HG02981 (cell line): ENCODE measurements at regions not wholly inside any gene's neighbourhood (a gene's known extent, or its start where the extent isn't known, plus 50 kb on each side); places are given as distances from the start of the nearest gene placed in this dataset.

Source experiments
- ATAC-seq: cut with Tn5 transposase; IDR thresholded peaks from one replicate; pipeline ENCODE4 v1.9.1; 2021; ENCODE audit warnings: mild to moderate bottlenecking, moderate library complexity; ENCODE audit not compliant: unreplicated experiment

- ATAC-seq: no peak
These were observed 317.4 kb downstream of the C11orf87 start for GRCh38 chr11:109739379-109739778.

- no peak for ATAC-seq
These were observed 324.1 kb downstream of the C11orf87 start for GRCh38 chr11:109745996-109746625.

- ATAC-seq: no peak
These were observed 325.8 kb downstream of the C11orf87 start for GRCh38 chr11:109747839-109748238.

GRCh38 chr11:109749476-109749875 lies 327.5 kb downstream of the C11orf87 start:
- ATAC-seq: no peak

GRCh38 chr11:109750964-109751363 lies 329.0 kb downstream of the C11orf87 start:
- ATAC-seq: no peak

GRCh38 chr11:109752212-109752825 lies 330.3 kb downstream of the C11orf87 start:
- ATAC-seq: no peak

GRCh38 chr11:109756521-109756920 lies 334.5 kb downstream of the C11orf87 start:
- no peak for ATAC-seq

- ATAC-seq: no peak
These were observed 335.0 kb downstream of the C11orf87 start for GRCh38 chr11:109756951-109757350.

- no peak for ATAC-seq
These were observed 330.6 kb upstream of the ZC3H12C start for GRCh38 chr11:109762546-109762945.

- ATAC-seq: no peak
These were observed 327.4 kb upstream of the ZC3H12C start for GRCh38 chr11:109765709-109766311.

GRCh38 chr11:109769858-109770257 lies 323.3 kb upstream of the ZC3H12C start:
- ATAC-seq: no peak

GRCh38 chr11:109770323-109770722 lies 322.9 kb upstream of the ZC3H12C start:
- no peak for ATAC-seq

GRCh38 chr11:109772892-109773291 lies 320.3 kb upstream of the ZC3H12C start:
- ATAC-seq: no peak

GRCh38 chr11:109775686-109776085 lies 317.5 kb upstream of the ZC3H12C start:
- no peak for ATAC-seq

- ATAC-seq: no peak
These were observed 310.2 kb upstream of the ZC3H12C start for GRCh38 chr11:109783014-109783413.

- ATAC-seq: peak; percentile 80
These were observed 309.4 kb upstream of the ZC3H12C start for GRCh38 chr11:109783840-109784239.

GRCh38 chr11:109784536-109784935 lies 308.7 kb upstream of the ZC3H12C start:
- no peak for ATAC-seq

- ATAC-seq: no peak
These were observed 308.0 kb upstream of the ZC3H12C start for GRCh38 chr11:109785198-109785597.

- ATAC-seq: no peak
These were observed 307.5 kb upstream of the ZC3H12C start for GRCh38 chr11:109785714-109786113.

GRCh38 chr11:109788948-109789490 lies 304.2 kb upstream of the ZC3H12C start:
- ATAC-seq: no peak

- ATAC-seq: no peak
These were observed 303.3 kb upstream of the ZC3H12C start for GRCh38 chr11:109789901-109790300.

GRCh38 chr11:109791337-109791736 lies 301.9 kb upstream of the ZC3H12C start:
- ATAC-seq: no peak
